Fibroblast of lung (primary cell): ENCODE measurements at regions not wholly inside any gene's neighbourhood (a gene's known extent, or its start where the extent isn't known, plus 50 kb on each side); places are given as distances from the start of the nearest gene placed in this dataset.
A peak's percentile ranks its signal among the peaks of the same experiment; 100 is the strongest.

Source experiments
- DNase-seq, 2 donors: peaks; one replicate each; pipeline versions ENCODE4 v3.0.0 to v3.0.0-alpha.2; 2010; ENCODE audit warnings: low read depth in 2 of 2
- H2AFZ ChIP-seq: 2 replicates; pipeline ENCODE4 v1.5.1; 2012; ENCODE audit warnings: low read length, control low read depth, inconsistent platforms
- H3K27ac ChIP-seq: 2 replicates; pipeline ENCODE4 v1.5.1; 2011; ENCODE audit warnings: low read length, control low read depth; ENCODE audit not compliant: insufficient read depth
- H3K27me3 ChIP-seq: 2 replicates; pipeline ENCODE4 v1.5.1; 2011; ENCODE audit warnings: mild to moderate bottlenecking, low read length; ENCODE audit not compliant: control insufficient read depth, insufficient read depth
- H3K36me3 ChIP-seq: 2 replicates; pipeline ENCODE4 v1.5.1; 2011; ENCODE audit warnings: low read length; ENCODE audit not compliant: control insufficient read depth, insufficient read depth
- H3K4me1 ChIP-seq: 2 replicates; pipeline ENCODE4 v1.5.1; 2011; ENCODE audit warnings: low read length; ENCODE audit not compliant: control insufficient read depth, insufficient read depth; ENCODE audit errors: extremely low read depth
- H3K4me2 ChIP-seq: 2 replicates; pipeline ENCODE4 v1.5.1; 2011; ENCODE audit warnings: low read length, control low read depth; ENCODE audit not compliant: insufficient read depth; ENCODE audit errors: extremely low read depth
- H3K4me3 ChIP-seq, 4 experiments: fragments of 200-600 bp in 1 of 4; sonication (generic) in 1 of 4; replicated peaks in 1 of 4; 2 replicates each; pipeline ENCODE4 v1.5.1; 2011 to 2016; ENCODE audit warnings: low read length in 4 of 4, low read depth in 3 of 4, mild to moderate bottlenecking in 3 of 4, control low read depth in 2 of 4, inconsistent platforms in 1 of 4, mixed read lengths in 1 of 4; ENCODE audit not compliant: insufficient read depth in 1 of 4; ENCODE audit errors: control extremely low read depth in 1 of 4
- H3K79me2 ChIP-seq: 2 replicates; pipeline ENCODE4 v1.5.1; 2012; ENCODE audit warnings: mild to moderate bottlenecking, low read length, inconsistent platforms; ENCODE audit not compliant: control insufficient read depth, insufficient read depth
- H3K9ac ChIP-seq: 2 replicates; pipeline ENCODE4 v1.5.1; 2011; ENCODE audit warnings: mild to moderate bottlenecking, low read length, control low read depth; ENCODE audit not compliant: insufficient read depth
- H3K9me3 ChIP-seq: 2 replicates; pipeline ENCODE4 v1.5.1; 2012; ENCODE audit warnings: low read depth, low read length; ENCODE audit not compliant: control insufficient read depth, insufficient read depth
- H4K20me1 ChIP-seq: 2 replicates; pipeline ENCODE4 v1.5.1; 2011; ENCODE audit warnings: low read length; ENCODE audit not compliant: control insufficient read depth, insufficient read depth; ENCODE audit errors: extremely low read depth
- CTCF ChIP-seq, 2 donors: IDR thresholded peaks in 1 of 2; conservative IDR thresholded peaks in 1 of 2; 1 replicate in 1 of 2; 2 replicates in 1 of 2; pipeline ENCODE4 v1.5.1; 2011 to 2012; ENCODE audit warnings: low read length in 2 of 2, control low read depth in 1 of 2, inconsistent platforms in 1 of 2, low read depth in 1 of 2, mild to moderate bottlenecking in 1 of 2
- EZH2 ChIP-seq: IDR thresholded peaks from 2 replicates; pipeline ENCODE4 v1.5.1; 2012; ENCODE audit warnings: low read length, control low read depth, mild to moderate bottlenecking; ENCODE audit errors: missing control alignments

- H3K4me2 ChIP-seq = no peak overlapping the region
- H3K4me3 ChIP-seq = no peak overlapping the region
- H4K20me1 ChIP-seq = no peaks in the 10 kb centered on the region
- no peaks in the 10 kb centered on the region for H3K36me3 ChIP-seq
- DNase-seq = no peak
- TF ChIP-seq EZH2 = no peak
- no peak for TF ChIP-seq CTCF (conservative IDR thresholded peaks at IDR 0.05 in 1 of 2, IDR thresholded peaks at IDR 0.05 in 1 of 2; ENCODE audit: low read depth in 1 of 2, low read length in 2 of 2)
- H3K4me1 ChIP-seq = no peaks in the 10 kb centered on the region
- H3K27ac ChIP-seq = no peak overlapping the region
- no peak overlapping the region for H2AFZ ChIP-seq
- no peak overlapping the region for H3K9ac ChIP-seq
- H3K27me3 ChIP-seq = no peaks in the 10 kb centered on the region
- no peaks in the 10 kb centered on the region for H3K79me2 ChIP-seq
- no peaks in the 10 kb centered on the region for H3K9me3 ChIP-seq
These were observed 144.7 kb upstream of the PDE1C start for GRCh38 chr7:32214913-32215312.

DNA sequence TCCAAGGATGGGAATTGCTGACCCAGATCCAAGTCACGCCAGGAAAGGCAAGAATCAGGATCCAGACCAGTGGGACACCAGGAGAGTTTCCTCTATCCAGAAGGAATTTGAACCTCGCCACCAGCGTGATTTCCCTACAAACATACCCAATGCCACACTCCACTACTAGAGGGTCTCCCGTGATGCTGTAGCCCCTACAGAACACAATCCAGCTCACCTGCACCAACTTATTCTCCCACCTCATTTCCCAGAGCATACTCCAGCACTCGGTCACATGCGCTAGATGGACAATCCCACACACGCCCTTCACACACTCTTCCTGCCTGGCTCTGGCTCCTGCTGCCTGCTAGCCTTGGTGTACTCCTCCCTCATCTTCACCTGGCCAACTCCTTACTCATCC, 142.1 kb upstream of the PDE1C start:
- no peak overlapping the region for H3K9ac ChIP-seq
- no peak overlapping the region for H3K4me2 ChIP-seq
- no peaks in the 10 kb centered on the region for H4K20me1 ChIP-seq
- H3K27ac ChIP-seq = no peak overlapping the region
- H3K4me3 ChIP-seq = no peak overlapping the region
- H3K79me2 ChIP-seq = no peaks in the 10 kb centered on the region
- H3K27me3 ChIP-seq = no peaks in the 10 kb centered on the region
- no peak for DNase-seq
- no peaks in the 10 kb centered on the region for H3K9me3 ChIP-seq
- H2AFZ ChIP-seq = no peak overlapping the region
- no peaks in the 10 kb centered on the region for H3K36me3 ChIP-seq
- no peaks in the 10 kb centered on the region for H3K4me1 ChIP-seq
- TF ChIP-seq CTCF (conservative IDR thresholded peaks at IDR 0.05 in 1 of 2, IDR thresholded peaks at IDR 0.05 in 1 of 2; ENCODE audit: low read depth in 1 of 2, low read length in 2 of 2) = no peak
- no peak for TF ChIP-seq EZH2

DNA sequence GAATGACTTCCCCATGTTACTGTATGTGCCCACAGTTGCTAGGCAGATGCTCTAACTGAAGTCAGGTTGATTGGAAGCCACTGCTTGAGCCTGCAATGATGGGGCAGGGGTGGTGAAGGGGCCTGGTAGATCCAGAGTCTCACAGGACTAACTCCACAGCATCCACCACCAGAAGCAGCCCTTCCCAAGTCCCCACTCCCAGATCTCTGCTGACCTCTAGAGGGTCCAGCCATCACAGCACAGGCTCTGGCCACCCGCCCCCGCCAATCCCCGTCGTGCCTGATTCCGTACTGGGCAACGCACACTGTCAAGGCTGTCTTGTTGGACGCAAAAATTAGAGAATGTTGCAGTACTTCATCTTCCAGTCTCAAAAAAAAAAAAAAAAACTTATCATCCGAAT, 136.8 kb upstream of the PDE1C start:
- Histone ChIP-seq H3K27me3 (no peaks in the 10 kb centered on the region), H3K9ac (no peak overlapping the region), H3K9me3 (no peaks in the 10 kb centered on the region), H4K20me1 (no peaks in the 10 kb centered on the region), H2AFZ (no peak overlapping the region), H3K4me2 (no peak overlapping the region), H3K79me2 (no peaks in the 10 kb centered on the region), H3K4me1 (peaks cover 2% of the 10 kb centered on the region), H3K4me3 (no peak overlapping the region), H3K27ac (no peak overlapping the region), H3K36me3 (no peaks in the 10 kb centered on the region)
- TF ChIP-seq EZH2 (no peak), CTCF (conservative IDR thresholded peaks at IDR 0.05 in 1 of 2, IDR thresholded peaks at IDR 0.05 in 1 of 2; ENCODE audit: low read depth in 1 of 2, low read length in 2 of 2) (peak in 1 of 2 donors; percentile 26)
- peak; percentile 1 to 25 for DNase-seq
